Endothelial cell of hepatic sinusoid (primary cell): ENCODE measurements at regions not wholly inside any gene's neighbourhood (a gene's known extent, or its start where the extent isn't known, plus 50 kb on each side); places are given as distances from the start of the nearest gene placed in this dataset.

Experiments used
- in situ Hi-C: cut with HindIII; loops from 2 replicates; pipeline ENCODE4 v1.10.0; 2017; ENCODE audit warnings: low sequenced_read_pairs

DNA sequence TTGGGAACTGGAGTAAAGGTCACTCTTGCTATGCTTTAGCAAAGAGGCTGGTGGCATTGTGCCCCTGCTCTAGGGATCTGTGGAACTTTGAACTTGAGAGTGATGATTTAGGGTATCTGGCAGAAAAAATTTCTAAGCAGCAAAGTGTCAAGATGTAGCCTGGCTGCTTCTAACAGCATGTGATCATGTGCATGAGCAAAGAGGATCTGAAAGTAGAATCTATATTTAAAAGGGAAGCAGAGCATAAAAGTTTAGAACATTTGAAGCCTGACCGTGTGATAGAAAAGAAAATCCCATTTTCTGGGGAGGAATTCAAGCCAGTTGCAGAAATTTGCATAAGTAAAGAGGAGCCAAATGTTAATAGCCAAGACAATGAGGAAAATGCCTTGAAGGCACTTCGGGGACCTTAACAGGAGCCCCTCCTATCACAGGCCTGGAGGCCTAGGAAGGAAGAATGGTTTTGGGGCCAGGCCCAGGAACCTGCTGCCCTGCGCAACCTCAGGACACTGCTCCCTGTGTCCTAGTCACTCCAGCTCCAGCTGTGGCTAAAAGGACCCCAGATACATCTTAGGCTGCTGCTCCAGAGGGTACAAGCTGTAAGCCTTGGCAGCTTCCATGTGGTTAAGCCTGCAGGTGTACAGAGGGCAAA, 212.2 kb upstream of the LINGO1 start:
- in situ Hi-C loops, result loop anchor here (5.0 kb wide), 1 partner anchor 143 kb away; no protein-coding TSS in a partner anchor

DNA sequence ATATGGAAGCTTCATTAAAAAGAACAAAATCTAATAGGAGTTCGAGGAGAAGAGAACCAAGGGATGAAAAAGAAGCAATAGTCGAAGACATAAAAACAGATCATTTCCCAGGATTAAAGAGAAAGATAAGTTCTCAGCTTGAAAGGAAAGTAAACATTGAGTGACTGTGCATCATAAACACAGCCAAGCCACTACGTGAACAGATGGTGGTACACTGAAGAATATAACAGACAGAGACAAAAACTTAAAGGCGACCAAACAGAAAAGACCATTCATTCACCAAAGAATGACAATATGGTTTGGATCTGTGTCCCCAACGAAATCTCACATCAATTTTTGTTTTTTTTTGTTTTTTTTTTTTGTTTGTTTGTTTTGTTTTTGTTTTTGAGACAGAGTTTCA, 210.8 kb upstream of the LINGO1 start:
- in situ Hi-C loops, result loop anchor here (5.0 kb wide), 1 partner anchor 141 kb away; no protein-coding TSS in a partner anchor

GRCh38 chr15:77840991-77841775, 208.5 kb upstream of the LINGO1 start:
- in situ Hi-C loops, result loop anchor here (5.0 kb wide), 1 partner anchor 139 kb away; no protein-coding TSS in a partner anchor

DNA sequence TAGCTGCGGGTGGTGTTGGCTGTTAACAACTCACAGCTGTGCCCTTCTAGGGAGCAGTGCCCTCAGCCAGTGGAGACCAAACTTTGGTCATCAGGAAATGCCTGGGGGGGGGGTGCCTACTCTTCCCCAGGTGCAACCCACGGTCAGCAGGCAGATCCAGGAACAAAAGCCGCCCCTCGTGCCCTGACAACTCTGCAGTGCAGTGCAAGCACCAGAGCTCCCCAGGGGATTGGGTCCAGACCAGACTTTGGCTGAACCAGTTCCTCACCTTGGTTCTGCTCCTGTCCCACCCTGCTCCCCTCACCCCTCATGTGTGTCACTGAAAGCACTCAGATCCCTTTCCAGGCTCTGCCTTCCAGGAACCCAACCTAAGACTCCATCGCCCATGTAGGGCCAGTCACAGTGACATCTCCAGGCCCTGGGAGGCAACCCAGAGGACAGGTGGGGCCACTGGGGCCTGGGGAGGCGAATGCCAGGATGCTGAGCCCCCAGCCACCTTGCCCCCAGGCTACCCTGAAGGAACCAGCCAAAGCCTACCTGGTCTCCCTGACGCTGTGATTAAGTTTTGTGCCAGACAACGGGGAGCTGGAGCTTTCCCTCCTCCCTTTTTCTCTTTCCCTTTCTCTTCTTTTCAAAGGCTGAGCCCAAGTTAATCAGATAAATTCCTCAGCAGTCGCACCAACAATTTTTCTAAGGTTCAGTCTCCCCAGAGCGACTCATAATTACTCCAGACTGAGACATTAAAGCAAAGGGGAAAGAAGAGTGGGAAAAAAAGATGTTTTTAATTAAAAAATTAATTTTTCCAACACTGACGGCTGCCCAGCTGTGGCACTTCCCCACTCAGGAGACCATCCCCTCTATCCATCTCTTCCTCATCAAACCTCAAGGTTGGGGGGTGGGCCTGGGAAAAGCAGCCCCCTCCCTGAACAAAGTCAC, 207.5 kb upstream of the LINGO1 start:
- in situ Hi-C loops, result loop anchor here (5.0 kb wide), 1 partner anchor 138 kb away; no protein-coding TSS in a partner anchor

GRCh38 chr15:77839456-77839855, 206.7 kb upstream of the LINGO1 start:
- in situ Hi-C loops, result no loop called here

DNA sequence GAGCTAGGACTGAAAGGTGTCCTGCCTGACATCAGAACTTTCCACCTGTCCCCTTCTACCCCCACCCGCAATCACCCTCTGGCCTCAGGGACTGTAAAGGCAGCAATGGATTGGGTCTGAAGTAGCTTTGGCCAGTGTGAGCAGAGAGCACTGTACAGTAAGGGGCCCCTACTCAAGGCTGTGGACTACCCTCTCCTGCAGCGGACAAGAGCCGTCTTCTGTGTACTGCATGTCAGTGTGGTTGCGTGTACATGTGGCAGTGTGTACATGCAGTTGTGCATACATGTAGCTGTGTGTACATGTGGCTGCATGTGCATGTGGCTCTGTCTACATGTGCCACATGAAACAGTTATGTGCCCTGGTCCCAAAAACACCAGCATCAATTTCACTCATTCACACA, 205.9 kb upstream of the LINGO1 start:
- in situ Hi-C loops, result no loop called here

- in situ Hi-C loops, result no loop called here
These were observed 205.3 kb upstream of the LINGO1 start for GRCh38 chr15:77838061-77838460.

- in situ Hi-C loops, result no loop called here
These were observed 204.9 kb upstream of the LINGO1 start for GRCh38 chr15:77837649-77838025.

- in situ Hi-C loops, result no loop called here
These were observed 204.4 kb upstream of the LINGO1 start for GRCh38 chr15:77836906-77837648.

DNA sequence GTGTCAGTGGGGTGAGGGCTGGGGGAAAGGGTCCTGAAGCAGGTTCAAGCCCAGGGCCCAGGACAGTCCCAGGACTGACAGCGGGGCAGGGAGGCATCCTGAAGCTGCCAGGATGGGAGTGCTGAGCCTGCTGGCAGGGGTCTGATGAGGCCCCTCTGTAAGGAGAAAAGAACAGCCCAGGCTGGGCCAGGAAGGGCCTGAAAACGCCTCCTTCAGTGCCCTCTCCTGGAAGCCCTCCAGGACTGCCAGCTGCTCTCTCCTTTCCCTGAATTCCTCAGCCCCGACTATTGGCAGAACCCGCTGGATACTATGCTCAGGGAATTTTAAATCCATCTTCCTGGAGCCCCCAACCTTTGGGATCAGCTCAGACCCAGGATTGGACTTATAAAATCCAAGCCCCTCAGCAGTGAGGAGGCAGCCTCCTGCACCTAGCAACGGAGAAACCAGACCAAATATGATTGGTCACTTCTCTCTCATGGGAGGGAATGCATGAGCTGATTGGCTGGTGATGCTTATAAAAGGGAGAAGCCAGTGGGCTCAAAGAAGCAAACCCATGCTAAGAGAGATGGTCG, 203.5 kb upstream of the LINGO1 start:
- in situ Hi-C loops, result no loop called here

GRCh38 chr15:77834276-77834990, 201.7 kb upstream of the LINGO1 start:
- in situ Hi-C loops, result no loop called here

DNA sequence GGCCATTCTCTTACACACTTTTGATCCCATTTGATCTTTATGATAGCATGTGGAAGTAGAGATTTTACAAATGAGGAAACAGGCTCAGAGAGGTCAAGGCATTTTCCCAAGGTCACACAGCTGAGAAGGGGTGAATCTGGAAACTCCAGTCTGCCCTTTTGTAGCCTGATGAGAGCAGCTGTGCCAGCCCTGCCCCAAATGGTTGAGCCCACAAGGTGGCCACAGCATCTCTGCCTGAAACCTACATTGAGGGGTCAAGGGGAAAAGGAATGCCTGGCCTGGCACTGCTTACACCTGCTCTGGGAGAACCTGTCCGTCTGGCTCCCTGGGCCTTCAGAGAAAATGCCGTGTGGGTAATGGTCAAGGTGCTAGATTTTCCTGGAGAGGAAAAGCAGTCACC, 200.2 kb upstream of the LINGO1 start:
- in situ Hi-C loops, result no loop called here

DNA sequence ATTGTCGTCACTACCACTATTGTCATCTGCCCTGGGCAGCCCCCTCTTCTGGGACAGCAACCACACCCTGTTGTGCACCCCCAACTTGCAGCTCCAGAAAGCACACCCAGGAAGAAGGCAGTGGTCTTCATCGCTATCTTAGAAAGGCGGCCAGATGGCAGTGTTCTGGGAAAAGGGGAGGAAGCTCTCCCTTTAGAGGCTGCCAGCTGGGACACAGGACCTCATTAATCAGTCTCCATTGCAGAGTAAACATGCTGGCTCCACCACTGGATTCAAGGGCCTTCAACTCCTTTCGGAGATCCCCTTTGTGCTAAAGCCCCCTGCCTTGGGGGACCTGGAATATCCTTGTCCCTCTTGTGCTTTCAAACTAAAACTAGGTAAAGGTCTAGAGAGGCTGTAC, 199.3 kb upstream of the LINGO1 start:
- in situ Hi-C loops, result no loop called here

- in situ Hi-C loops, result no loop called here
These were observed 197.3 kb upstream of the LINGO1 start for GRCh38 chr15:77830051-77830468.

GRCh38 chr15:77829331-77829730, 196.6 kb upstream of the LINGO1 start:
- in situ Hi-C loops, result loop anchor here (10.0 kb wide), 1 partner anchor 55 kb away; no protein-coding TSS in a partner anchor

- in situ Hi-C loops, result loop anchor here (10.0 kb wide), 1 partner anchor 53 kb away; no protein-coding TSS in a partner anchor
These were observed 195.1 kb upstream of the LINGO1 start for GRCh38 chr15:77827860-77828259.

DNA sequence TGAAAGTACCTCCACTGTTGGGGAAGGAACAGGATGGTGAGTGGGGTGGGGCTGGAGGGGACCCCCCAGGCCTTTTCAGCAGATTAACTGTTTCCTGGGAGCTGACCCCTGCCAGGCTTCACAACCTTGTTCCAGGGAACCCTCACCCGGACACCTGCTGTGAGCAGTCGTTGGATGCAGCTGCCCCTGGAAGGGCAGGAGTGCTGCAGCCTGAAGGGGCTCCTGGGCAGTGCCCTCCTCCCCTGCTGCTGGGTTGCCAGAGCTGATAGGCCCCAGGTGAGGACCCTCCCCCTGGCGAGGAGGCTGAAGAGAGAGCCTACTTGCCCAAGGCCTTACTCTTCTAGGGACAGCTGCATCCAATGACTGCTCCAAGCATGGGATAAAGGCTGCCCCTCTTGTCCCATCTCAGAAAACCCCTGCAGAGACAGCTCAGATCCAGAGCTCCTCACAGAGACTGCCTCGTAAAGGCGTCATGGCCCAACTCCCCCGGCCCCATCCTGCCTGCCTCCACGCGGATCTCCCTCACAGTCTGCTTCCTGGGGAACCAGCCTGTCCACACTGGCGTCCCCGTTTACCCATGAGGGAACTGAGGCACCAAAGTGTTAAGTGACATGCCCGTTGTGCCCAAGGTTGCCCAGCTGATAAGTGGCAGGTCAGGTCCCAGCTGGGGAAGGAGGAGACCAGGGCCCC, 193.4 kb upstream of the LINGO1 start:
- in situ Hi-C loops, result loop anchor here (10.0 kb wide), 1 partner anchor 51 kb away; no protein-coding TSS in a partner anchor

GRCh38 chr15:77825546-77825945, 192.8 kb upstream of the LINGO1 start:
- in situ Hi-C loops, result loop anchor here (10.0 kb wide), 1 partner anchor 51 kb away; no protein-coding TSS in a partner anchor

GRCh38 chr15:77825252-77825542, 192.5 kb upstream of the LINGO1 start:
- in situ Hi-C loops, result loop anchor here (10.0 kb wide), 1 partner anchor 50 kb away; no protein-coding TSS in a partner anchor
